ENCODE measurements at regions not wholly inside any gene's neighbourhood (a gene's known extent, or its start where the extent isn't known, plus 50 kb on each side); places are given as distances from the start of the nearest gene placed in this dataset.

DNA sequence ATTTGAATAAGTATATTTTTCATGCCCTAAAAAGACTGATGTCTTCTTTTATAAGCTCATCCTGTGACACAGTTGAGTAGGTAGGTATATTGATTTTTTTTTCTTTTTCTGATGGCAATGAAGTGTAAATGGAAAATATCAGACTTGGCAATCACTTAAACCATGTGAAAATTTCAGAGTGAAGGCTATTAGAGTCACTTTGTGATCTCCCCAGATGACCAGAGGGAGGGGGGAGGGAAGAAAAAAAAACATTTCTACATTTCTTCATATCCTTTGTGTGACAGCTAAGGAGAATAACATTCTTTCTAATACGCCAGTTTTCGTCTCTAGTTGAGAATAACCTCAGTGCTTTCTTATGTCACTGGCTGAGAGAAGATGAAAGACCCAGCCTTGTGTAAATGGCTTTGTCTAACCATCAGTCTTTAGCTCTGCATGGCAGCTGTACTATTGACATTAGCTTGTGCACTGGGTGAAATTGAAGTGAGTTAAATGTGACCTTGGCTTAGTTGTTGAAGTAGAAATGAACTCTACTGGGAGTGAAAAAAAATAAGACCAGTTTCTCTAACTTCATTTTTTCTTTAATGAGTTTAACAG lies 332.1 kb upstream of the DACH1 start:
- TF ChIP-seq EZH2 (IDR thresholded peaks at IDR 0.05) (no peak), POLR2A (IDR thresholded peaks at IDR 0.05; ENCODE audit: borderline replicate concordance, extremely low read depth, insufficient read depth, insufficient read length) (no peak), JUND (IDR thresholded peaks at IDR 0.05) (no peak)
- TF ChIP-seq, protein P1, sequence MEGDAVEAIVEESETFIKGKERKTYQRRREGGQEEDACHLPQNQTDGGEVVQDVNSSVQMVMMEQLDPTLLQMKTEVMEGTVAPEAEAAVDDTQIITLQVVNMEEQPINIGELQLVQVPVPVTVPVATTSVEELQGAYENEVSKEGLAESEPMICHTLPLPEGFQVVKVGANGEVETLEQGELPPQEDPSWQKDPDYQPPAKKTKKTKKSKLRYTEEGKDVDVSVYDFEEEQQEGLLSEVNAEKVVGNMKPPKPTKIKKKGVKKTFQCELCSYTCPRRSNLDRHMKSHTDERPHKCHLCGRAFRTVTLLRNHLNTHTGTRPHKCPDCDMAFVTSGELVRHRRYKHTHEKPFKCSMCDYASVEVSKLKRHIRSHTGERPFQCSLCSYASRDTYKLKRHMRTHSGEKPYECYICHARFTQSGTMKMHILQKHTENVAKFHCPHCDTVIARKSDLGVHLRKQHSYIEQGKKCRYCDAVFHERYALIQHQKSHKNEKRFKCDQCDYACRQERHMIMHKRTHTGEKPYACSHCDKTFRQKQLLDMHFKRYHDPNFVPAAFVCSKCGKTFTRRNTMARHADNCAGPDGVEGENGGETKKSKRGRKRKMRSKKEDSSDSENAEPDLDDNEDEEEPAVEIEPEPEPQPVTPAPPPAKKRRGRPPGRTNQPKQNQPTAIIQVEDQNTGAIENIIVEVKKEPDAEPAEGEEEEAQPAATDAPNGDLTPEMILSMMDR (IDR thresholded peaks at IDR 0.05 in 2 of 3, conservative IDR thresholded peaks at IDR 0.05 in 1 of 3; ENCODE audit: borderline replicate concordance in 1 of 3, insufficient read depth in 1 of 3, low read depth in 2 of 3, low read length in 2 of 3) = no peak
